ENCODE measurements at regions not wholly inside any gene's neighbourhood (a gene's known extent, or its start where the extent isn't known, plus 50 kb on each side); places are given as distances from the start of the nearest gene placed in this dataset.

GRCh38 chr1:168387781-168388760, 107.4 kb downstream of the TBX19 start:
- no peak for DNase-seq (ENCODE audit: low read depth)
- no peaks in the 10 kb centered on the region for H3K27me3 ChIP-seq (ENCODE audit: control insufficient read depth, insufficient read depth, low read length)
- TF ChIP-seq, protein P1, sequence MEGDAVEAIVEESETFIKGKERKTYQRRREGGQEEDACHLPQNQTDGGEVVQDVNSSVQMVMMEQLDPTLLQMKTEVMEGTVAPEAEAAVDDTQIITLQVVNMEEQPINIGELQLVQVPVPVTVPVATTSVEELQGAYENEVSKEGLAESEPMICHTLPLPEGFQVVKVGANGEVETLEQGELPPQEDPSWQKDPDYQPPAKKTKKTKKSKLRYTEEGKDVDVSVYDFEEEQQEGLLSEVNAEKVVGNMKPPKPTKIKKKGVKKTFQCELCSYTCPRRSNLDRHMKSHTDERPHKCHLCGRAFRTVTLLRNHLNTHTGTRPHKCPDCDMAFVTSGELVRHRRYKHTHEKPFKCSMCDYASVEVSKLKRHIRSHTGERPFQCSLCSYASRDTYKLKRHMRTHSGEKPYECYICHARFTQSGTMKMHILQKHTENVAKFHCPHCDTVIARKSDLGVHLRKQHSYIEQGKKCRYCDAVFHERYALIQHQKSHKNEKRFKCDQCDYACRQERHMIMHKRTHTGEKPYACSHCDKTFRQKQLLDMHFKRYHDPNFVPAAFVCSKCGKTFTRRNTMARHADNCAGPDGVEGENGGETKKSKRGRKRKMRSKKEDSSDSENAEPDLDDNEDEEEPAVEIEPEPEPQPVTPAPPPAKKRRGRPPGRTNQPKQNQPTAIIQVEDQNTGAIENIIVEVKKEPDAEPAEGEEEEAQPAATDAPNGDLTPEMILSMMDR (IDR thresholded peaks at IDR 0.05; ENCODE audit: insufficient read depth, low read length, poor library complexity, severe bottlenecking): no peak
- H3K4me3 ChIP-seq (ENCODE audit: low read depth, low read length): no peak overlapping the region
- H3K36me3 ChIP-seq (ENCODE audit: control insufficient read depth, insufficient read depth, low read length): no peaks in the 10 kb centered on the region

DNA sequence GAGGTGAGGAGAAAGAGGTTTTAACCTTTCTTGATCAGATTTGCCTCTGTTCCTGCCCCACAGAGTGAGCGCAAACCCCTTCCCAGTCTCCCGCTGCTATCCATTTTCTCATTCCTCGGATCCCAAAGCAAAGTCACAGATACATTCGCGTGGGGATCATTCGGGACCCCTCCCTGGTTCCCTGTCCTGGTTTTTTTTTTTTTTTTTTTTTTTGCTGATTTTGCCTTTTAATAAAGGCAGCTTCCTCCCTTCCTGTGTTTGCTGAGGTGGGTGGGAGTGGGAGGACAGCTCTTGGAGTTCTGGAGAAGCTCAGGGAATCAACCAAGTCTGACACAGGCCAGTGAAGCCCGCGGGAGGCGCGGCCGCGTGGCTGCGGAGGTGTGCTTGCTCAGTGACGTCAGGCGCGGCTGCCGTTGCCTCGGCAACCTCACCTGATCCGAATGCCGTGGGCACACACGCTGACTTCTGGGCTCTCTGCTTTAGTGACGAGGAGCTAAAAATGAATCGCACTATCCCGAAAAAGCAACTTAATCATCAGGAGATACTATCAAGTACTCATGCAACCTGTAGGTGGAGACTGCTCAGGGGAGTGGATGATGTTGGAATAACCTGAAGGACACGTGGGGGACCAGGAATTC, 106.4 kb downstream of the TBX19 start:
- H3K36me3 ChIP-seq (ENCODE audit: control insufficient read depth, insufficient read depth, low read length): no peaks in the 10 kb centered on the region
- peak; percentile 37 for DNase-seq (ENCODE audit: low read depth)
- H3K27me3 ChIP-seq (ENCODE audit: control insufficient read depth, insufficient read depth, low read length): no peaks in the 10 kb centered on the region
- H3K4me3 ChIP-seq (ENCODE audit: low read depth, low read length): peak overlapping the region; percentile 2
- TF ChIP-seq, protein P1 (IDR thresholded peaks at IDR 0.05; ENCODE audit: insufficient read depth, low read length, poor library complexity, severe bottlenecking): peak; percentile 25

DNA sequence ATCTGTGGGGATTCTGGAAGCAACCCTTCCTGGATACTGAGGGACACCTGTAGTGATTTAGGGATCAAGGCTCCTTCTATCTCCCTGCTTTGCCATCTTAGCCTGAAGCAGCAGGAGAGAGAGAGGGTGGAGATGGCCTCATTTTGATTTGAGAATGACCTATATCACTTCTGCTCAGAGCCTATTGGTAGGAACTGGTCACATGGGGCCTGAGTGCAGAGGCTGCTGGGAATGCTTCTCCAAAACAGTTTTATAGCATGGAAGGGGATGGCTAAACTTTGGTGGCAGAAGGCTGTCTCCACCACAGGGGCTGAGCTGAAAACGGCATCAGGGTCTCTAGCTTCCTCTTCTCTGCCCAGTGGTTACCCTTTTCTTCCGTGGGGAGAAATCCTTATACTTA, 105.8 kb downstream of the TBX19 start:
- no peak for DNase-seq (ENCODE audit: low read depth)
- no peaks in the 10 kb centered on the region for H3K27me3 ChIP-seq (ENCODE audit: control insufficient read depth, insufficient read depth, low read length)

DNA sequence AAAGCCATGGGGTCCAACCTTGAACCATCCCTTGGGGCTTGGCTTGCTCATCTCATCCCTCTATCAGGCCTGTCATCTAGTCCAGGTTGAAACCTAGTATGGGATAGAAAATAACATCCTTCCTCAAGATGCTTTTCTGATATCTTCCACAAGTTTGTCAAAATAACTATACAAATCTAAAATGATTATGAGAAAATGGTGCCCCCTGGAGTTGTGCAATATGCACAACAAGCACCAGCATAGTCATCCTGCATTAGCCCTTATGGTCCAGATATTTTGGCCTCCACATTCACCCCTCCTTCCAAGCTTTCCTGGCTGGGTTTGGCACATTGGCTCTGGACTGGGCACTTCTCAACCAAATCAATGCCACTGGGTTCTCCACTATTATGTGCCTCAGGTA, 101.2 kb downstream of the TBX19 start:
- no peak for DNase-seq (ENCODE audit: low read depth)
- Histone ChIP-seq H3K27me3 (ENCODE audit: control insufficient read depth, insufficient read depth, low read length) (no peaks in the 10 kb centered on the region), H3K36me3 (ENCODE audit: control insufficient read depth, insufficient read depth, low read length) (no peaks in the 10 kb centered on the region), H3K4me3 (ENCODE audit: low read depth, low read length) (no peak overlapping the region)
- TF ChIP-seq, protein P1 (IDR thresholded peaks at IDR 0.05; ENCODE audit: insufficient read depth, low read length, poor library complexity, severe bottlenecking): no peak

More for the DNA sequence above, 105.8 kb downstream of the TBX19 start:
- Histone ChIP-seq H3K36me3 (ENCODE audit: control insufficient read depth, insufficient read depth, low read length) (no peaks in the 10 kb centered on the region), H3K4me3 (ENCODE audit: low read depth, low read length) (no peak overlapping the region)
- TF ChIP-seq, protein P1 (IDR thresholded peaks at IDR 0.05; ENCODE audit: insufficient read depth, low read length, poor library complexity, severe bottlenecking): no peak

GRCh38 chr1:168380945-168381344, 100.3 kb downstream of the TBX19 start:
- Histone ChIP-seq H3K27me3 (ENCODE audit: control insufficient read depth, insufficient read depth, low read length) (no peaks in the 10 kb centered on the region), H3K4me3 (ENCODE audit: low read depth, low read length) (no peak overlapping the region), H3K36me3 (ENCODE audit: control insufficient read depth, insufficient read depth, low read length) (no peaks in the 10 kb centered on the region)
- DNase-seq (ENCODE audit: low read depth): no peak
- TF ChIP-seq, protein P1 (IDR thresholded peaks at IDR 0.05; ENCODE audit: insufficient read depth, low read length, poor library complexity, severe bottlenecking): no peak
